HG02884 (cell line): ENCODE measurements at regions not wholly inside any gene's neighbourhood (a gene's known extent, or its start where the extent isn't known, plus 50 kb on each side); places are given as distances from the start of the nearest gene placed in this dataset.

Source experiments
- ATAC-seq: cut with Tn5 transposase; IDR thresholded peaks from one replicate; pipeline ENCODE4 v1.9.1; 2021; ENCODE audit warnings: mild to moderate bottlenecking, moderate library complexity; ENCODE audit not compliant: unreplicated experiment

- no peak for ATAC-seq
Measured at GRCh38 chr3:43183456-43183855, 77.6 kb upstream of the POMGNT2 start.

- peak; percentile 68 for ATAC-seq
Measured at GRCh38 chr3:43181202-43181821, 75.4 kb upstream of the POMGNT2 start.

- peak; percentile 28 for ATAC-seq
Measured at GRCh38 chr3:43180694-43181093, 74.8 kb upstream of the POMGNT2 start.

GRCh38 chr3:43180027-43180426 lies 74.1 kb upstream of the POMGNT2 start:
- peak; percentile 60 for ATAC-seq

GRCh38 chr3:43178891-43179366 lies 73.0 kb upstream of the POMGNT2 start:
- ATAC-seq = no peak

- no peak for ATAC-seq
Measured at GRCh38 chr3:43177085-43177484, 71.2 kb upstream of the POMGNT2 start.

GRCh38 chr3:43176666-43177065 lies 70.8 kb upstream of the POMGNT2 start:
- ATAC-seq = no peak

GRCh38 chr3:43175541-43175940 lies 69.7 kb upstream of the POMGNT2 start:
- ATAC-seq = no peak

- no peak for ATAC-seq
Measured at GRCh38 chr3:43173949-43174348, 68.1 kb upstream of the POMGNT2 start.

- no peak for ATAC-seq
Measured at GRCh38 chr3:43171748-43172147, 65.9 kb upstream of the POMGNT2 start.

- ATAC-seq = no peak
Measured at GRCh38 chr3:43170553-43170952, 64.7 kb upstream of the POMGNT2 start.

- no peak for ATAC-seq
Measured at GRCh38 chr3:43169987-43170386, 64.1 kb upstream of the POMGNT2 start.

GRCh38 chr3:43166406-43166805 lies 60.5 kb upstream of the POMGNT2 start:
- ATAC-seq = no peak

GRCh38 chr3:43165786-43166185 lies 59.9 kb upstream of the POMGNT2 start:
- ATAC-seq = no peak

GRCh38 chr3:43163895-43164493 lies 58.1 kb upstream of the POMGNT2 start:
- ATAC-seq = no peak

- ATAC-seq = no peak
Measured at GRCh38 chr3:43162230-43163084, 56.6 kb upstream of the POMGNT2 start.

- ATAC-seq = no peak
Measured at GRCh38 chr3:43161684-43162229, 55.9 kb upstream of the POMGNT2 start.

GRCh38 chr3:43160664-43161063 lies 54.8 kb upstream of the POMGNT2 start:
- no peak for ATAC-seq

- no peak for ATAC-seq
Measured at GRCh38 chr3:43159876-43160255, 54.0 kb upstream of the POMGNT2 start.

GRCh38 chr3:43159131-43159875 lies 53.4 kb upstream of the POMGNT2 start:
- no peak for ATAC-seq
